ENCODE measurements at regions not wholly inside any gene's neighbourhood (a gene's known extent, or its start where the extent isn't known, plus 50 kb on each side); places are given as distances from the start of the nearest gene placed in this dataset.

GRCh38 chr21:35127026-35127425, 77.9 kb upstream of the RUNX1 start:
- ATAC-seq (no peak), DNase-seq (ENCODE audit: low spot score) (no peak)

GRCh38 chr21:35120631-35121180, 71.6 kb upstream of the RUNX1 start:
- ATAC-seq (no peak), DNase-seq (ENCODE audit: low spot score) (no peak)

- DNase-seq (ENCODE audit: low spot score) (no peak), ATAC-seq (no peak)
These were observed 70.5 kb upstream of the RUNX1 start for GRCh38 chr21:35119501-35120047.

GRCh38 chr21:35116777-35117176, 67.7 kb upstream of the RUNX1 start:
- no peak for ATAC-seq

GRCh38 chr21:35113064-35113463, 64.0 kb upstream of the RUNX1 start:
- no peak for ATAC-seq
- DNase-seq (ENCODE audit: low spot score) = no peak

More at GRCh38 chr21:35116777-35117176, 67.7 kb upstream of the RUNX1 start:
- DNase-seq (ENCODE audit: low spot score) = no peak

- DNase-seq (ENCODE audit: low spot score) (no peak), ATAC-seq (no peak)
These were observed 62.3 kb upstream of the RUNX1 start for GRCh38 chr21:35111321-35111930.

- DNase-seq (ENCODE audit: low spot score) = no peak
- no peak for ATAC-seq
These were observed 59.8 kb upstream of the RUNX1 start for GRCh38 chr21:35108887-35109286.

GRCh38 chr21:35107520-35107919, 58.4 kb upstream of the RUNX1 start:
- ATAC-seq (no peak), DNase-seq (ENCODE audit: low spot score) (no peak)

- DNase-seq (ENCODE audit: low spot score) (no peak), ATAC-seq (no peak)
These were observed 57.2 kb upstream of the RUNX1 start for GRCh38 chr21:35106246-35106835.

- DNase-seq (ENCODE audit: low spot score) (no peak), ATAC-seq (no peak)
These were observed 53.6 kb upstream of the RUNX1 start for GRCh38 chr21:35102488-35103371.

- no peak for DNase-seq (ENCODE audit: low spot score)
- no peak for ATAC-seq
These were observed 51.3 kb upstream of the RUNX1 start for GRCh38 chr21:35100349-35100811.

GRCh38 chr21:35099310-35099709, 50.2 kb upstream of the RUNX1 start:
- DNase-seq (ENCODE audit: low spot score) = no peak
- ATAC-seq = no peak
